HAP-1 (cell line): ENCODE measurements at regions not wholly inside any gene's neighbourhood (a gene's known extent, or its start where the extent isn't known, plus 50 kb on each side); places are given as distances from the start of the nearest gene placed in this dataset.
"Not testable (repeated sequence)": the region's sequence is repeated elsewhere in the genome, so short reads cannot be mapped to it uniquely, and the experiment has no call there.

Experiments used
- DNase-seq, 2 experiments: peaks; one replicate each; pipeline ENCODE4 v3.0.0-alpha.2; 2016 to 2020; ENCODE audit warnings: low spot score in 2 of 2
- H3K27me3 ChIP-seq: fragments of 250-450 bp; sonication (Bioruptor Pico); 2 replicates; pipeline ENCODE4 v1.5.1; 2020; ENCODE audit warnings: low read depth, mild to moderate bottlenecking, moderate library complexity
- H3K36me3 ChIP-seq: fragments of 250-450 bp; sonication (Bioruptor Pico); replicated peaks from 2 replicates; pipeline ENCODE4 v1.5.1; 2020; ENCODE audit warnings: mild to moderate bottlenecking
- H3K4me1 ChIP-seq: fragments of 250-450 bp; sonication (Bioruptor Pico); 2 replicates; pipeline ENCODE4 v1.5.1; 2020; ENCODE audit warnings: mild to moderate bottlenecking
- H3K4me3 ChIP-seq: fragments of 250-450 bp; sonication (Bioruptor Pico); 2 replicates; pipeline ENCODE4 v1.5.1; 2020; ENCODE audit warnings: mild to moderate bottlenecking, moderate library complexity
- H3K9me3 ChIP-seq: fragments of 250-450 bp; sonication (Bioruptor Pico); 2 replicates; pipeline ENCODE4 v1.5.1; 2020; ENCODE audit warnings: mild to moderate bottlenecking, moderate library complexity
- in situ Hi-C: fragments of 300-500 bp; cut with MboI; formaldehyde crosslinking; loops from 3 replicates; pipeline ENCODE4 v1.14.3; 2020; ENCODE audit warnings: low sequenced_read_pairs, inconsistent platforms, mixed read lengths

GRCh38 chr21:27034796-27035195, 67.9 kb upstream of the ADAMTS5 start:
- in situ Hi-C loops = no loop called here

GRCh38 chr21:27033471-27033870, 66.6 kb upstream of the ADAMTS5 start:
- in situ Hi-C loops = no loop called here
- Histone ChIP-seq H3K27me3 (peaks cover 13% of the 10 kb centered on the region; the same call in 1 of the 2 replicates), H3K4me1 (no peaks in the 10 kb centered on the region), H3K9me3 (no peaks in the 10 kb centered on the region), H3K4me3 (no peak overlapping the region), H3K36me3 (no peaks in the 10 kb centered on the region)
- no peak for DNase-seq

More at GRCh38 chr21:27034796-27035195, 67.9 kb upstream of the ADAMTS5 start:
- Histone ChIP-seq H3K27me3 (peaks cover 12% of the 10 kb centered on the region; the same call in 1 of the 2 replicates), H3K36me3 (no peaks in the 10 kb centered on the region), H3K9me3 (no peaks in the 10 kb centered on the region), H3K4me1 (no peaks in the 10 kb centered on the region), H3K4me3 (no peak overlapping the region)
- DNase-seq = no peak

- no peak for DNase-seq
- Histone ChIP-seq H3K4me1 (no peaks in the 10 kb centered on the region), H3K4me3 (no peak overlapping the region), H3K36me3 (no peaks in the 10 kb centered on the region; the same call in 1 of the 2 replicates), H3K9me3 (no peaks in the 10 kb centered on the region), H3K27me3 (peaks cover 18% of the 10 kb centered on the region)
- in situ Hi-C loops = no loop called here
Measured at GRCh38 chr21:27026501-27026900, 59.6 kb upstream of the ADAMTS5 start.

GRCh38 chr21:27025708-27026107, 58.8 kb upstream of the ADAMTS5 start:
- in situ Hi-C loops, DNase-seq, H3K4me1 ChIP-seq, H3K9me3 ChIP-seq, H3K36me3 ChIP-seq, H3K4me3 ChIP-seq: not testable (repeated sequence)
- H3K27me3 ChIP-seq = peaks cover 18% of the 10 kb centered on the region

GRCh38 chr21:27024971-27025370, 58.1 kb upstream of the ADAMTS5 start:
- no peaks in the 10 kb centered on the region for H3K9me3 ChIP-seq
- in situ Hi-C loops = no loop called here
- no peak for DNase-seq
- H3K36me3 ChIP-seq = no peaks in the 10 kb centered on the region; the same call in 1 of the 2 replicates
- H3K4me3 ChIP-seq = no peak overlapping the region
- H3K4me1 ChIP-seq = no peaks in the 10 kb centered on the region
- peaks cover 17% of the 10 kb centered on the region for H3K27me3 ChIP-seq

GRCh38 chr21:27024301-27024700, 57.4 kb upstream of the ADAMTS5 start:
- Histone ChIP-seq H3K4me1 (no peaks in the 10 kb centered on the region), H3K36me3 (no peaks in the 10 kb centered on the region; the same call in 1 of the 2 replicates), H3K9me3 (no peaks in the 10 kb centered on the region), H3K4me3 (no peak overlapping the region), H3K27me3 (peaks cover 16% of the 10 kb centered on the region)
- DNase-seq = no peak
- in situ Hi-C loops = no loop called here

- H3K36me3 ChIP-seq = no peaks in the 10 kb centered on the region; the same call in 1 of the 2 replicates
- H3K9me3 ChIP-seq = no peaks in the 10 kb centered on the region
- H3K27me3 ChIP-seq = peaks cover 22% of the 10 kb centered on the region
- H3K4me3 ChIP-seq = no peak overlapping the region
- in situ Hi-C loops = no loop called here
- DNase-seq = no peak
- H3K4me1 ChIP-seq = no peaks in the 10 kb centered on the region
Measured at GRCh38 chr21:27023186-27023585, 56.3 kb upstream of the ADAMTS5 start.

GRCh38 chr21:27021801-27022200, 54.9 kb upstream of the ADAMTS5 start:
- no peak for DNase-seq
- Histone ChIP-seq H3K27me3 (peaks cover 18% of the 10 kb centered on the region), H3K4me3 (no peak overlapping the region), H3K4me1 (no peaks in the 10 kb centered on the region), H3K9me3 (no peaks in the 10 kb centered on the region), H3K36me3 (no peaks in the 10 kb centered on the region; the same call in 1 of the 2 replicates)
- in situ Hi-C loops = no loop called here

- Histone ChIP-seq H3K4me1 (no peaks in the 10 kb centered on the region), H3K4me3 (no peak overlapping the region), H3K36me3 (no peaks in the 10 kb centered on the region; the same call in 1 of the 2 replicates), H3K27me3 (peaks cover 16% of the 10 kb centered on the region), H3K9me3 (no peaks in the 10 kb centered on the region)
- no peak for DNase-seq
- in situ Hi-C loops = no loop called here
Measured at GRCh38 chr21:27021046-27021445, 54.2 kb upstream of the ADAMTS5 start.

GRCh38 chr21:27017246-27017645, 50.4 kb upstream of the ADAMTS5 start:
- Histone ChIP-seq H3K36me3 (no peaks in the 10 kb centered on the region), H3K4me1 (no peaks in the 10 kb centered on the region), H3K4me3 (no peak overlapping the region), H3K27me3 (peaks cover 7% of the 10 kb centered on the region), H3K9me3 (no peaks in the 10 kb centered on the region)
- in situ Hi-C loops = no loop called here
- DNase-seq = no peak
